ENCODE measurements at regions not wholly inside any gene's neighbourhood (a gene's known extent, or its start where the extent isn't known, plus 50 kb on each side); places are given as distances from the start of the nearest gene placed in this dataset.

DNA sequence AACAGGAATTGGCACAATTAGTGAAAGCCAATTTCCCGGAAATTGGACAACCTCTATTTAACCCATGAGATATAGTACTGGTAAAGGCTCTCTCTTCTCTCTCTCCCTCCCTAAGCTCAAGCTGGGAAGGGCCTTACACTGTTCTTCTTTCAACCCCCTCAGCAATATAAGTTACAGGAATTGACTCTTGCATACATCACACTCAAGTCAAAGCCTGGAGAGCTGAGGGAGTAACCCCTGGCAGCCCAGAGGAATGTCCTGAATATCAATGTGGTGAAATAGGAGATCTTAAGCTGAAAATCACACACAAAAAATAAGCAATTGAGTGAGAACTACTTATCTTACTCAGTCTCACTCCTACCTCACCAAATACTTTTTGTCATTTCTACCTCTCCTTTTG lies 186.9 kb upstream of the SPOCK3 start:
- no peaks in the 10 kb centered on the region for H3K27me3 ChIP-seq
- no peaks in the 10 kb centered on the region for H3K36me3 ChIP-seq (replicated peaks in 1 of 2)
- no peak overlapping the region for H3K4me3 ChIP-seq
- no peak for TF ChIP-seq POLR2A (IDR thresholded peaks at IDR 0.05)
- TF ChIP-seq, protein P1, sequence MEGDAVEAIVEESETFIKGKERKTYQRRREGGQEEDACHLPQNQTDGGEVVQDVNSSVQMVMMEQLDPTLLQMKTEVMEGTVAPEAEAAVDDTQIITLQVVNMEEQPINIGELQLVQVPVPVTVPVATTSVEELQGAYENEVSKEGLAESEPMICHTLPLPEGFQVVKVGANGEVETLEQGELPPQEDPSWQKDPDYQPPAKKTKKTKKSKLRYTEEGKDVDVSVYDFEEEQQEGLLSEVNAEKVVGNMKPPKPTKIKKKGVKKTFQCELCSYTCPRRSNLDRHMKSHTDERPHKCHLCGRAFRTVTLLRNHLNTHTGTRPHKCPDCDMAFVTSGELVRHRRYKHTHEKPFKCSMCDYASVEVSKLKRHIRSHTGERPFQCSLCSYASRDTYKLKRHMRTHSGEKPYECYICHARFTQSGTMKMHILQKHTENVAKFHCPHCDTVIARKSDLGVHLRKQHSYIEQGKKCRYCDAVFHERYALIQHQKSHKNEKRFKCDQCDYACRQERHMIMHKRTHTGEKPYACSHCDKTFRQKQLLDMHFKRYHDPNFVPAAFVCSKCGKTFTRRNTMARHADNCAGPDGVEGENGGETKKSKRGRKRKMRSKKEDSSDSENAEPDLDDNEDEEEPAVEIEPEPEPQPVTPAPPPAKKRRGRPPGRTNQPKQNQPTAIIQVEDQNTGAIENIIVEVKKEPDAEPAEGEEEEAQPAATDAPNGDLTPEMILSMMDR (IDR thresholded peaks at IDR 0.05) = no peak
- H3K4me1 ChIP-seq (replicated peaks in 1 of 2) = no peaks in the 10 kb centered on the region
- WGBS, 4 donors = 7 to 42% (median 29%) methylated on average over 1 of the region's 1 CpG
- no peaks in the 10 kb centered on the region for H3K9me3 ChIP-seq (replicated peaks in 1 of 3)
- no peak overlapping the region for H3K27ac ChIP-seq
- DNase-seq = no peak
- intact Hi-C loops (cut with DNase I) = no loop called here

DNA sequence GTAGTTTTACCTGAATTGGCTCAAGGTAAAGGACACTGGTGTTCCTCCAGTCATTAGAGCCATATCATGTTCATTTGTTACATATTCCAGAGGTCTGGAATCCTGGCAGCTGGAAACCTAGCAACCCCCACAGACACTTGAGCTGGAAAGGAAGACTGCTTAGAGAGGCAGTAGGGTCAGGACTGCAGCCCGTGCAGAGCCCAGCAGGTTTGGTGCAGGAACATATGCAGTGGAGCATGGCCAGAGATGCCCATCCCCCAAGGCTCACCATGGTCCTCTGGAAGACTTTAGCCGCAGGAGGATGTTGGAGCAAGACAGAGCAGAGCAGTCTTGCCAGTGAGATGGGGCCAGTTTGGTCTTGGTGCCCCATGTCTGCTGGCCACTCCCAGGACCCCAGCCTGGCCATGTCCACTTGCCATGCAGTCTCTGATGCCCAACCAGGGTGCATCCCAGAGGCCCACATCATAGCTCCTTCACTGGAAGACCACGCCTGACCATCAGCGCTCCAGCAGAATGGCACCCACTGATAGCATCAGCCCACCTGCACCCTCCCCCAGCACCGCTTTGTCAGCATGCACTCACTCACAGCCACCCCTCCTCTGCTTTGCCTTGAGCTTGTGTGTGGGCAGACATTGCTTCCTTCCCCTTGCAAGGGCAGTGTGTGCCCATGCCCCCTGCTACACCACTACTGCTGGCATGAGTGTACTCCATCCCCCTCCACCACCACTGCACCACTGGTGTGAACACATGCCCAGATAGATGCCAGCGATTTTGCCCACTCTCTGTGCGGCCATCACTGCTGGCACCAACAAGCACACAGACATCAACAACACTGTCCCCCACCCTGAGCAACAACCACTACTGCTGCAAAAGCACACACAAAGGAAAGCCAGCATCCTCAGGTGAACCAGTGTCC lies 190.3 kb upstream of the SPOCK3 start:
- intact Hi-C loops (cut with DNase I) = no loop called here
- no peak for DNase-seq
- Histone ChIP-seq H3K36me3 (replicated peaks in 1 of 2) (no peaks in the 10 kb centered on the region), H3K4me3 (no peak overlapping the region), H3K4me1 (replicated peaks in 1 of 2) (no peaks in the 10 kb centered on the region), H3K27me3 (no peaks in the 10 kb centered on the region), H3K27ac (no peak overlapping the region), H3K9me3 (replicated peaks in 1 of 3) (no peaks in the 10 kb centered on the region)
- WGBS, 4 donors = 72 to 91% (median 76%) methylated on average over 3 to 7 of the region's 7 CpGs
- no peak for TF ChIP-seq POLR2A (IDR thresholded peaks at IDR 0.05)
- TF ChIP-seq, protein P1 (IDR thresholded peaks at IDR 0.05) = no peak

DNA sequence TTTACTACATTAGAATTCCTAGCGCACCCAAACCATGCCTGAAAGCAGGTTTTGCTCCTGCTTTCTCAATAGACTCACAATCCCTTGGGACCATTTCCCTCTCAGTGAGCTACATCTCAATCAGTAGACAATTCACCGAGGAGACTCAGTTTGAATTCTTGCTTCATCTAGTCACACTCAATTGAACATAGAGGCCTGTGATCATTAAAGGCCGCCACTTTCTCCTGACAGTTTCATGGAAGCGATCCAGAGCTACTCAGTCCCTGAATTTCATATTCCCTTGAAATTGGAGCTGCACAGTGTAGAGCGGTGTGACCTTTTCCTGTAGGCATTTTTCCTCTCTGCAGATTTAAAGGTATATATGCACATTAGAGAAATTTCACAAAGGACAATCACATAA lies 193.9 kb upstream of the SPOCK3 start:
- no peaks in the 10 kb centered on the region for H3K27me3 ChIP-seq
- no peaks in the 10 kb centered on the region for H3K36me3 ChIP-seq (replicated peaks in 1 of 2)
- H3K4me1 ChIP-seq (replicated peaks in 1 of 2) = no peaks in the 10 kb centered on the region
- intact Hi-C loops (cut with DNase I) = no loop called here
- DNase-seq = no peak
- no peaks in the 10 kb centered on the region for H3K9me3 ChIP-seq (replicated peaks in 1 of 3)
- no peak overlapping the region for H3K4me3 ChIP-seq
- WGBS, 4 donors = 31 to 54% (median 45%) methylated on average over 5 of the region's 5 CpGs
- no peak overlapping the region for H3K27ac ChIP-seq
- TF ChIP-seq POLR2A (IDR thresholded peaks at IDR 0.05) = no peak
- TF ChIP-seq, protein P1 (IDR thresholded peaks at IDR 0.05) = no peak

DNA sequence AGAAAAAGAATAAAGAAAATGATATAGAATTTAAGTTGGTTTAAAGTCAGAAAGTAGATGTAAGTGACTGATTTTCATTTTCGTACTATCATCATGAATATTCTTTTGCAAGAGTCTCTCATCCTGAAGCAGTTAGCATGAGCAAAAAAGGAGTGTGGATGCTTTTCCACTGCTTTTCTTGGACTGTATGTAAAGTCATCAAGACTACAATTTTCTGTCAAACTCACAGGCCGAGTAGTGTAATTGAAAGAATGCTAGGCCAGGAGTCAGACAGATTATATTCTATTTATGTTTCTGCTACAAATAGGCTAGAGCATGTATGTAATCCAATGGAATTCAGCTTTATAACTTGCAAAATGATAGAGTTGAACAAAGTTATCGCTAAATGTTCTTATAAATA lies 197.1 kb upstream of the SPOCK3 start:
- no peak overlapping the region for H3K4me3 ChIP-seq
- no peak for DNase-seq
- TF ChIP-seq POLR2A (IDR thresholded peaks at IDR 0.05) = no peak
- TF ChIP-seq, protein P1 (IDR thresholded peaks at IDR 0.05) = no peak
- intact Hi-C loops (cut with DNase I) = no loop called here
- H3K27ac ChIP-seq = no peak overlapping the region
- no peaks in the 10 kb centered on the region for H3K36me3 ChIP-seq (replicated peaks in 1 of 2)
- H3K27me3 ChIP-seq = no peaks in the 10 kb centered on the region
- no peaks in the 10 kb centered on the region for H3K9me3 ChIP-seq (replicated peaks in 1 of 3)
- WGBS, 4 donors = 73 to 79% (median 78%) methylated on average over 3 of the region's 3 CpGs
- no peaks in the 10 kb centered on the region for H3K4me1 ChIP-seq (replicated peaks in 1 of 2)

Measured in adrenal gland (tissue), 9 donors.